Heart left ventricle (tissue), 13 donors: ENCODE measurements at regions not wholly inside any gene's neighbourhood (a gene's known extent, or its start where the extent isn't known, plus 50 kb on each side); places are given as distances from the start of the nearest gene placed in this dataset.

Source experiments
- CTCF ChIP-seq, 12 donors: fragments of 200-600 bp; sonication (generic) in 4 of 12; IDR thresholded peaks; one replicate each; pipeline versions ENCODE4 v1.5.0 to v1.8.0; 2018 to 2022; ENCODE audit warnings: antibody characterized with exemption in 12 of 12, mild to moderate bottlenecking in 5 of 12
- POLR2A ChIP-seq, 2 donors: fragments of 450-650 bp; IDR thresholded peaks; one replicate each; pipeline ENCODE4 v1.6.1; 2017; ENCODE audit warnings: antibody characterized with exemption in 2 of 2, mild to moderate bottlenecking in 2 of 2, moderate library complexity in 2 of 2
- donor health status: ischemic (EF 13 %, LVEDD 7.1; RV severe dilation, severe dysfunction).
- donor health status: DM: no; HTN: yes; CAD: no.
- donor health status: DM: no; HTN: no; CAD: no.
- donor health status: ischemic (EF 25% LVEDD 6.9; RV normal size, moderate dysfunction).
- donor health status: ischemic (EF 25% LVEDD 5.7; RV mildly dilated, moderate dysfunction).
- donor health status: ischemic (EF 35%, LVEDD 5.7; RV mildly dilated, moderate dysfunction).
- donor health status: nonischemic (EF 11% LVEDD 7.7; RV severe dilation, severe dysfunction).
- donor health status: DM: yes; HTN: yes; CAD: no.
- donor health status: PGD.
- donor health status: ischemic (EF 29% LVEDD 5.4; RV normal size, mild dysfunction).
- donor health status: nonischemic (EF 23%, LVEDD 6.1; RV moderate dilation, normal function).

- TF ChIP-seq POLR2A (IDR thresholded peaks at IDR 0.05): no peak
- TF ChIP-seq CTCF (IDR thresholded peaks at IDR 0.05): no peak
Observed at GRCh38 chr21:41678016-41678923, 88.6 kb downstream of the RIPK4 start.
